Hepatocyte (in vitro differentiated cells): ENCODE measurements at regions not wholly inside any gene's neighbourhood (a gene's known extent, or its start where the extent isn't known, plus 50 kb on each side); places are given as distances from the start of the nearest gene placed in this dataset.

Source experiments
- CTCF ChIP-seq: fragments of 200-600 bp; sonication (generic); IDR thresholded peaks from 2 replicates; pipeline ENCODE4 v1.5.1; 2016; ENCODE audit warnings: antibody characterized with exemption, mild to moderate bottlenecking; ENCODE audit not compliant: poor library complexity
- EZH2 ChIP-seq: fragments of 200-600 bp; sonication (generic); IDR thresholded peaks from 2 replicates; pipeline ENCODE4 v1.6.1; 2016; ENCODE audit warnings: antibody characterized with exemption, mild to moderate bottlenecking, borderline replicate concordance
- EZH2phosphoT487 ChIP-seq: fragments of 200-600 bp; sonication (generic); IDR thresholded peaks from one replicate; pipeline ENCODE4 v1.6.1; 2018; ENCODE audit warnings: antibody characterized with exemption, mild to moderate bottlenecking, low read depth, moderate library complexity; ENCODE audit not compliant: unreplicated experiment, severe bottlenecking

DNA sequence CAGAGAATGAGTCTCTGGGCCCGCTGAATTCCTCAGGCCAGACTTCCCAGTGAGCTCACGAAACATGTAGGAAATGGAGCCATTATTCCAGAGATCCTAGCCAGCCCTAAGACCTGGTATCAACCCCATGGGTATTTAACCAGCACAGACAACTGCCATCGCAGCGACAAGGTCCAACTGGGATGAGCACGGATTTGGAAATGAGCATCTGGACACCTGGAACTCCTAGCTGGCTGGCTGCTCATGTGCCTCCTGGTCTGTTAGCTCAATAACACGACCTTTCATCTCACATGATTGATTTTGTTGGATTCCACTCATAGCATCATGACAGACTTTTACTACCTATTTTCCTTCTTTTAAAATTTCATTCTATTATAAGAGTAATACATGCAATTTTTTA is 51.0 kb downstream of the POU3F3 start:
- TF ChIP-seq CTCF: no peak
- no peak for TF ChIP-seq EZH2
- no peak for TF ChIP-seq EZH2phosphoT487
